Activated CD4-positive, alpha-beta T cell treated with anti-CD3 and anti-CD28 coated beads, Interleukin-2, Interleukin-6, amounts not matched to agents 100 ng/mL and 50 ng/mL, durations not matched to agents 16 hours and 8 hours (primary cell): ENCODE measurements at regions not wholly inside any gene's neighbourhood (a gene's known extent, or its start where the extent isn't known, plus 50 kb on each side); places are given as distances from the start of the nearest gene placed in this dataset.
A peak's percentile ranks its signal among the peaks of the same experiment; 100 is the strongest.
"Not testable (repeated sequence)": the region's sequence is repeated elsewhere in the genome, so short reads cannot be mapped to it uniquely, and the experiment has no call there.

Experiments used
- DNase-seq: peaks from one replicate; pipeline ENCODE4 v3.0.0-alpha.2; 2020

DNA sequence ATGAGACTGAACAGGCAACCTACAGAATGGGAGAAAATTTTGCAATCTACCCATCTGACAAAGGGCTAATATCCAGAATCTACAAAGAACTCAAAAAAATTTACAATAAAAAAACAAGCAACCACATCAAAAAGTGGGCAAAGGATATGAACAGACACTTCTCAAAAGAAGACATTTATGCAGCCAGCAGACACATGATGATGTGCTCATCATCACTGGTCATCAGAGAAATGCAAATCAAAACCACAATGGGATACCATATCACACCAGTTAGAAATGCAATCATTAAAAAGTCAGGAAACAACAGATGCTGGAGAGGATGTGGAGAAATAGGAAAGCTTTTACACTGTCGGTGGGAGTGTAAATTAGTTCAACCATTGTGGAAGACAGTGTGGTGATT is 51.7 kb upstream of the PAXBP1 start:
- not testable (repeated sequence) for DNase-seq

DNA sequence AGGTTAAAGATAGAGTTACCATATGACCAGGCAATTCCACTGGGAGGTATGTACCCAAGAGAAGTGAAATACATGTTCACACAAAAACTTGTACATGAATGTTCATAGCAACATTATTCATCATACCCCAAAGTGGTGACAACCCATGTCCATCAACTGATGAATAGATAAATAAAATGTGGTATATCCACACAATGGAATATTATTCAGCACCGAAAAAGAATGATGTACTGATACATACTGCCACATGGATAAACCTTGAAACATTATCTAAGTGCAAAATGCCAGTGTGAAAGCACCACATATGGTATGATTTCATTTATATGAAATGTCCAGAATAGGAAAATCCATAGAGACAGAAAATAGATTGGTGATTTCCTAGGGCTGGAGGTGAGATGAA is 53.4 kb upstream of the PAXBP1 start:
- DNase-seq: no peak

DNA sequence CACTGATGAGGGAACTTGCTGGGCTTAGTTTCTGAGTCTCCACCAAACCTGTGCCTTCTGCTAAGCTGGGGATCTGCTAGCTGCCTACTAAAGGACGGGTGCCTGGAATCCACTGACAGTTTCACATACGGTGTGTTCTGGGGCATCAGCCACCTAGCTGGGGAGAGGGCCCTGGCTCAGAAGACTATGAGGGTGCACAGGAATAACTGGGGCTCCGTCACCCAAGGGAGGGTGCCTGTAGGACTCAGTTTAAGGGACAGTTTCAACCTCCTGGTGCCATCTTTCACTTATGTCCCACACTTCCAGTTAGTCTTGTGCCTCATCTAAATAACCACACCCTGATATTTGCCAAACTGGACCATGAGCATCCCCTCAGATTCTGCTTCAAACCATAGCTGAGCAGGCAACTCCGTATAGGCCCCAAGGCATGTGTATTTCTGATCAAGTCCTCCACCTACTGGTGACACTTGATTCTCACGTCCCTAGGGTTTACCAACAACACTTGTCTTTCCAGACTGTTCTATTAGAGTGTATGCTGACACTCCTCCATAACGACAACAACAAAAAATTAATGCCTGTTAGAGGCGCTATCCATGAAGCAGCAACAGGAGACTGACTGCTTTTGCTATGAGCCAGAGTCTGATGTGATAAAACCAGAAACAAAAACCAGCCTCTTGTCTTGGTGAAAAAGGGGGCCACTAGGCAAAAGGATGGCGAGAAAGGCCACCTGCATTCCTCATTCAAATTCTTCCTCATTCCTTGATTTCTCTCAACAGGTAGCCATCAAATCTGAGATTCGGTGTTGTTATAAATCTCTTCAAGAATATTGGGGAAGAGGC is 55.0 kb upstream of the PAXBP1 start:
- DNase-seq: peak; percentile 50

DNA sequence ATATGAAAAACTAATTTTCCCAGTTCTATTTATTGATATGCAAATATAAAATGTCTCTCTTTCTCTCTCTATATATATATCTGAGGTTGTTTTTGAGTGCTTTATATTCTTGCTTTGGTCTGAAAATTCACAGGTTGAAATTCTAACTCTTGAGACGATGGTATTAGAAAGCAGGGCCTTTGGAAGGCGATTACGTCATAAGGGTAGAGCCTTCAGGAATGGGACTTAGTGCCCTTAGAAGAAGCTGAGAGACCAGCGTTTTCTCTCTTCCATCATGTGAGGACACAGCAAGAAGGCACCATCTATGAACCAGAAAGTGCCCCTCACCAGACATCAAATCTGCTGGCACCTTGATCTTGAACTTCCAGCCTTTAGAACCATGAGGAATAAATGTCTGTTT is 57.4 kb upstream of the PAXBP1 start:
- DNase-seq: no peak

DNA sequence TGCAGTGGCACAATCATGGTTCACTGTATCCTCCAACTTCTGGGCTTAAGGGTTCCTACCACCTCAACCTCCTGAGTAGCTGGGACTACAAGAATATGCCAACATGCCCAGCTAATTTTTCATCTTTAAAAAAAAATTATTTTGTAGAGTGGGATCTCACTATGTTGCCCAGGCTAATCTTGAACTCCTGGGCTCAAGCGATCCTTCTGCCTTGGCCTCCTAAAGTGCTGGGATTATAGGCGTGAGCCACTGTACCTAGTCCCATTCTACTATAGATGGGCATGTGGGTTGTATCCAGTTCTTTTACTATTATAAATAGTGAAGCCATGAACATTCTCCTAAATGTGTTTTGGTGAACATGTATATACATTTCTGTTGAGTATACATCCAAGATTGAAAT is 57.9 kb upstream of the PAXBP1 start:
- DNase-seq: no peak

DNA sequence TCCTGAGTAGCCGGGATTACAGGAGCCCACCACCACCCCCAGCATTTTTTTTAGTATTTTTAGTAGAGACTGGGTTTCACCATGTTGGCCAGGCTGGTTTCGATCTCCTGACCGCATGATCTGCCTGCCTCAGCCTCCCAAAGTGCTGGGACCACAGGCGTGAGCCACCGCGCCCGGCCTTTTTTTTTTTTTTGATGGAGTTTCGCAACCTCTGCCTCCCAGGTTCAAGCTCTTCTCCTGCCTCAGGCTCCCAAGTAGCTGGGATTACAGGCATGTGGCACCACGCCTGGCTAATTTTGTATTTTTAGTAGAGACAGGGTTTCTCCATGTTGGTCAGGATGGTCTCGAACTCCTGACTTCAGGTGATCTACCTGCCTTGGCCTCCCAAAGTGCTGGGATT is 60.2 kb upstream of the PAXBP1 start:
- DNase-seq: not testable (repeated sequence)

DNA sequence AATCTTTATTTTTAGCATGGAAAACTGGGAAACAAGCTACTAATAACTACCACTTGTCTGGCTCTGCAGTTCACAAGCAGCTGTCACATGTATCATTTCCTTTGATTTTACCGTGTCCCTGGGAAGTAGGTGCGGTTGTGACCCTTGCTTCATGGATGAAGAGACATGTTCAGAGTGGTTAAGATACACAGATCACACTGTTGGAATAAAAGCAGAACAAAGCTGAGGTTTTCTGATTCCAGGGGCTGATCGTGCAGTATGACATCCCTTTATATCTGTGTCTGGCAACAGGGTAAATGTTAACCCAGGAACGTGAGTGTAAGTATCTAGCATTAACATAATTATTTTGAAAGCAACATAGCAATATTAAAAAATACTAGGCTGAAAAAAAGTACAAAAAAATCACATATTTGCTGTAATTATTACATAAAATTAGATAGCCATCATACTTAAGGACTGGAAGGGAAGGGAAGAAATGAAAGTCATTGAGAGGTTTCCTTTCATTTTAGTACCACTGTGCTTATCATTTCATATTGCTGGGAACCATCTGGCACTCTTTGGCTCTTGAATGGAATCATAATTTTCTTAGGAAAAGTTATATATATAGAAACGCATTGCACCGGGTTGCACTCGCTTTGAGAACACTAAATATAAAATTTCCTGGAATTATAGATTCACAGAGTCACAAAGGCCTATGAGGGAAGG is 62.8 kb upstream of the PAXBP1 start:
- DNase-seq: no peak

DNA sequence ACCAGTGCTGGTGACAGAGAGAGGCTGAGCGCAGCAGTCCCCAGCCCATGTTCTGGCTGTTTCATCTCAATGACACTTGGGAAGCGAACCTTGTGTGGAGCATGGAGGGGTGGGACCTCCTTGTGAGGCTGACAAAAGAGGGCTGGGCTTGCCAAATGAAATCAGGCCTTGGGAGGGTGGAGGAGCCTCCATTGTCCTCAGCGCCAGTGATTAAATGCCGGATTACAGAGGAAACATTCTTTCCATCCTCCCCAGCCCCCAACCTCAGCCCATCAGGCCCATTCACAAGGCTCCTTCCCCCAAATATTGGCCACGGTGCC is 63.3 kb upstream of the PAXBP1 start:
- no peak for DNase-seq

DNA sequence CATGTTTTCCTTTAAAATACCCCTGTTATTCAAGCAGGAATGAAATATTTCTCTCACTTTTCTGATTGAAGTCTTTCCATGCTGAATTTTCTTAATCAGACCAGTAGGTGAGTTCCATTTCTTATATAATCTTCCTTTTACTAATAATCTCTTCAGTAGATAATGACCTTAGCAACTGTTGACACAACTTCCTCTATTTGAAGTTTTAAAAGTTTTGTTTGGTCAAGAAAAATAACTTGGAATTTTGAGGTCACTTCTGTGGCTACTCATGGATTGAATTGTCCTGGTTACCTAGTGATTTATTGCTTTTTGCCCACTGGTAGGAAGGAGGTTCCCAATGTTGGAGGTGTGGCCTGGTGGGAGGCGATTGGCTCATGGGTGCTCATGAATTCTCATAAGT is 70.6 kb upstream of the PAXBP1 start:
- no peak for DNase-seq

DNA sequence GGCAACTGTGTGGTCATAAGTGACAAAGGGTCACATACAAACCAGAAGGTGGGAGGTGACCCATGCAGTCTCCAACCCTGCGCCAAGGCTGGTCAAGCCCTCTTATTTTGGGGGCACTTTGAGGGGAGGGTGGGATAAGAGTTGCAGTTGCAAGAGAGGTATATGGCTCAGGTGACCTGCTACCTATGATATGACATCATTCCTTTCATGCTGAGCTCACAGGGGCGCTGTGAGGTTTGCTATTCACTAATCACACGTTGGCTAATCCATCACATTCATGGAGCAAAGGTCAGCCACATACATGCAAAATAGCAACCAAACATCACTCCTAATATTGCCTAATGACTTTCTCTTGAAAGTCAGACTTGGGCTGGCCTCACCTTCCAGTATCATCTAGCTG is 72.0 kb upstream of the PAXBP1 start:
- no peak for DNase-seq

DNA sequence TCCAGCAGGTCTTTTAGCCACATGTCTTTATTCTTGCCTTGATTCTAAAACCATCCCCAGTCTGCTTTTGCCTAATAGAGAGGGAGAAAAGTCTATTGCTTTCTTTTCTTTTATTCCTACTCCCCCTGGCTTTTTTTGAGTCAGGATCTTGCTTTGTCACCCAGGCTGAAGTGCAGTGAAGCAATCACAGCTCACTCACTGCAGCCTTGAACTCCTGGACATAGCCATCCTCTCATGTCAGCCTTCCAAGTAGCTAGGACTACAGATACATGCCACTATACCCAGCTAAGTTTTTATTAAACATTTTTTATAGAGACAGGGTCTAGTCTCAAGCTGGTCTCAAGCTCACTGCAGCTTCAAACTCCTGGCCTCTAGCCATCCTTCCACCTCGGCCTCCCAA is 72.5 kb upstream of the PAXBP1 start:
- DNase-seq: no peak

DNA sequence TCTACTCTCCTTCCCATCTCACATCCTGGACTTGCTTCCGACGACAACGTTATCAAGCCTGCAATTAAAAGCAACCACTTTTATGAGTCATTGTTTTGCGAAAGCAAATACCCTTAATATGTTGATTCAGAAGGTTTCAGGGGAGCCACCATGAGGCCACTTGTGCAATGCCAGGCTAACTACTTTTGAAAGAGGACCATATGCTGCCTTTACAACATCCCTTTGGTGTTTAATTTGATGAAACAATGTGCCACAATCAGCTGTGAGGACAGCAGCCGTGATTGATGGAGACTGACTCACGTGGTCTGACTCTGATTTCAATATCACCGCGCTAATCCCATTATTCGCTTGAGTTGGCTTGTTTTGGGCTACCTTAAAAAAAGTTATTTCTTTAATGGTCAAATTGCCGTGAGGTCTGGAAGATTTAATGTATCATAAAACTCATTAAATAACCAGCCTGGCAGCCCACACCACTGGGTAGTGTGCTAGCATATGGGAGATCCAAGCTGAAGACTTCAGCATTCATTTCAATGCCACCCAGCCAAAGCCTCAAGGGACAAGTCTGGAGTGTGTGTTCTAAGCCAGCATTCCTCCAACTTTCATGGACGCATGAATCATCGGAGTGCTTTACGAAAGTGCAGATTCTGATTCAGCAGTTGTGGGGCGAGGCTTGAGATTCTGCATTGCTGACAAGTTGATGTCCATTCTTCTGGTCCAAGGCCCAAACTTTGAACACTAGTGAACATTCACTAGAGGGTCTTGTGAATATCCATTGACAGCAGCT is 73.3 kb upstream of the PAXBP1 start:
- no peak for DNase-seq

DNA sequence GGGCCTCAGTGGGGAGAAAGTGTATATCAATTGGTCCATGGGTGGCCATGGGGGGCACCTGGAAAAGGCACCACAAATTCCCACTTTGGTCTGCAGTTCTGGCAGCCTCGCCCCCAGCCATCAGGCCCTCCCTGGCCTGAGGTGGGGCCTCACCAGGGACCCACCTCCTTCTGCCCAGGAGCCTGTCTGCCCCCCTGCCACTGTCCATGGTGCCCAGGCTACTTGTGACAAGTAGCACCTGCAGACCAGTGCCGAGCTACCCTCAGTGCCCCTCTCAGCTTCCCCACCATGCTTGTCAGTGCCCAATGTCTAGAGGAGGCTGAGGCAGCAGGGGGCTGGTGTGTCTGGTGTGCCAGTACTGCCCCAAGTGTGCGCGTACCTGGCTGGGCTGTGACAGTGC is 87.1 kb upstream of the PAXBP1 start:
- no peak for DNase-seq

DNA sequence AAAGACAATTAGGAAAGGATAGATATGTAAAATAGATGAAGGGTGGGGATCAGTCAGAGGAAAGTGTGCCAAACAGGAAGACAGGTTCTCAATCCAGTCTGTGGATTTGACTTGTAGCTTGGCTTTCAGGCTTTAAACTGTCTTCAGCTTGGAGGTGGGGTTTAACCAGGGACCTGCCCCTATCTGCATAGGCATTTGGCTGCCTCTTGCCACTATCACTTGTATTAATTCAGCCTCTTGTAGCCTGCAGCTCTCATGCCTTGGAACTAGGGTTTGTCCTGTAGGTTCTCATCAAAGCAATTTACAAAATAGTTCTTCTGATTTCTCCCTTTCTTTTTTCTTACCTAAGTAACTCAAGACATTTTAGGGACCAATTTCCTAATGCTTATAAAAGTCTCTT is 88.8 kb upstream of the PAXBP1 start:
- DNase-seq: no peak

DNA sequence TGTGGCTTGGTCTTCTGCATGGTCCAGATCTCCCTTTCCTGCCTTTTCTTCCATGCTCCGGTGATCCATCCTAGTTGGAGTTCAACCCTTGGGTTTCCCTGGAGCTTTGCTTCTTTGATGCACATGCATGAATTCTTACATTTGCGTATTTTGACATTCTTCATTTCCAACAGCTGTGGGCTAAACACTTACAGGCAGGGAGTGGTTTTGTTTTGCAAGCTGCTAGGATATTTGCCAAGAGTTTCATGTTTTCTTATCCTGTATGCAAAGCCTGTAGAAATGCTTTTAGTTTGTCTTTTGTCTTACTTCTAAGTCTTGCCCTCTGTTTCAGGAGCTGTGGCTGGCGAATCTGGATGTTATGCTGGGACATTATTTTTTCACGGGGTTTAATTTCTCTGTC is 90.3 kb upstream of the PAXBP1 start:
- DNase-seq: no peak

DNA sequence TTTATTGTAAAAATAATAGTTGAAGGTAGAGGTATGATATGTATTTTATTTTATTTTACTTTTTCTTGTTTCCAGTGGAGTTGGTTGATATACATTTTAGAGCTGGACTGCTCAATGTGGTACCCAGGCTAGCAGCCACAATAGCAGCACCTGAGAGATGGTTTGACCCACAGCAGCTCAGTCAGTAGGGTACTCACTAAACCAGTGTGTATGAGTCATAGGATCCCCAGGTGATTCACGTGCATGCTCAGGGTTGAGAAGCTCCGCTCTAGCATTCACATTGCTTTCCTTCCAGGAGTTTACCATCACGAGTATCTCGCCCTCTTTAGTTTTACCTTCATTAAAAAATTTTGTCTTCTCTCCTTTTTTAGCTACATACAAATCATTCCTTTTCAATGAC is 96.0 kb upstream of the PAXBP1 start:
- DNase-seq: no peak

DNA sequence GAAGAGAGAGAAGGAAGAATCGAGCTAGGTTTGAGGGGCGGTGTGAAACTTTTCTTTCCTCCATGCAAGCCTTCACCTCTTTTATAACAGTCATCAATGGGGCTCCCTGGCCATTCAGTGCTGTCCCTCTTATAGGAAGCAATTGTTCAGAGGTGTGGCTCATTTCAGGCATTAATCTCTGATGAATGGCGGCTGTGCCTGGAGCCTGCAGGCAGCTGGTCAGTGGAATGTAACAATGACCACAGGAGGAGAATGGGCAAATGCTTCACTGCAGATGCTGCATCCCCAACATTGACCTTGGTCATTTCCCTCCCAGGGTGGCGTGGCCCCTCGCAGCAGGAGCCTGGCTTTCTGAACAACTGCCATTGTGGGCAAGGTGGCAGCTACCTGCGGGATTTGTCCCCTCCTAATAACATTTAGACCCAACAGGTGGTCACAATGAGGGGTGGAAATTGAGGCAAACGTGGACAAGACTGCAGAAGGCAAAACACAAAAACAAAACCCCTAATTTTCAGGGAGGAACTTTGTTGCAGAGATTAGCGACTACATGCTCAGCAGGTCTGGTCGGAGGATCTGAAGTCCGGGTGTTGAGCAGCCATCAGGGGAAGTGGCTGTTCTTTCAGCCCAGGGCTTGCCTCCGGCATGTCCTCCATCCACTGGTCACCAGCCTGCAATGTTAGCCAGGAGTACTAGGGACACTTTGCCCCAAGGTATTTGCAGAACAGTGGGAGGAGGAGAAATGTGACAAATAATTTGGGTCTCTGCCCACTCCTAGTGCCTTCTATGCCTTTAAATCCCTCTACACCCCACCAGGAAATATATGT is 97.3 kb upstream of the PAXBP1 start:
- no peak for DNase-seq

DNA sequence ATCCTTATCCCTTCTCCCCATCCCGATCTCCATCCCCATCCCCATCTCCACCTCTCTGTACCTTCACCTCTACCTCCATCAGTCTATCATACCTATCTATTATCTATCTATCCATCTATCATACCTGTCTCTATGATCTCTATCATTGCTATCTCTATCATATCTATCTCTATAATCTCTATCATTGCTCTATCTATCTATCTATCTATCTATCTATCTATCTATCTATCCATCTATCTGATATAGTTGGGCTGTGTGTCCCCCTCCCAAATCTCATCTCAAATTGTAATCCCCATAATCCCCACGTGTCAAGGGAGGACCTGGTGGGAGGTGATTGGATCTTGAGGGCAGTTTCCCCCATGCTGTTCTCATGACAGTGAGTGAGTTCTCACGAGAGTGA is 97.9 kb upstream of the PAXBP1 start:
- no peak for DNase-seq

DNA sequence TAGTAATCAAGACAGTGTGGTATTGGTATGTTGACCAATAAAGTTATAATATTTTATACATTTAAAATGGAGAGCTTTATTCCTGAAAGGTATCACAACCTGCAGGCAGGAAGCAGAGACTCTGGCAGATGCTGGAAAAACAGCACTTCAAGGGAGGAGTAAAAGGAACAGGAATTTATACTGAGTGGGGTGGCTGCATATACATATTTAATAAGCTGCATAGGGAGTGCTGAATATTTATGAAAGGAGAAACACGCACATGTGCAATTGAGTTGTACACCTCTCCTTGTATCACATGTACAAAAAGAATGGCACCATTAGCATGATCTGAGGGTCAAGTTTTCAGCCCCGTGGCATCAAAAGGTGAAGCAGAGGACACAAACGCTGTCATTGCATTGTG is 104.9 kb upstream of the PAXBP1 start:
- no peak for DNase-seq

DNA sequence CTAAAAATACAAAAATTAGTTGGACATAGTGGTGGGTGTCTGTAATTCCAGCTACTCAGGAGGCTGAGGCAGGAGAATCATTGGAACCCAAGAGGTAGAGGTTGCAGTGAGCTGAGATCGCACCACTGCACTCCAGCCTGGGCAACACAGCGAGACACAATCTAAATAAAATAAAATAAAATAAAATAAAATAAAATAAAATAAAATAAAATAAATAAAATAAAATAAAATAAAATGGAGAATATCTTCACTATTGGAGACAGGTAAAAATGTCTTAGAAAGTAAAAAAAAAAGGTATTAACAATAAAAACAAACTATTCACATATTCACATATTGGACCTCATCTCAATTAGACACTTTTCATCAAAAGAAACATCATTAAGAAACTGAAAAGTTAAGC is 106.3 kb upstream of the PAXBP1 start:
- not testable (repeated sequence) for DNase-seq

DNA sequence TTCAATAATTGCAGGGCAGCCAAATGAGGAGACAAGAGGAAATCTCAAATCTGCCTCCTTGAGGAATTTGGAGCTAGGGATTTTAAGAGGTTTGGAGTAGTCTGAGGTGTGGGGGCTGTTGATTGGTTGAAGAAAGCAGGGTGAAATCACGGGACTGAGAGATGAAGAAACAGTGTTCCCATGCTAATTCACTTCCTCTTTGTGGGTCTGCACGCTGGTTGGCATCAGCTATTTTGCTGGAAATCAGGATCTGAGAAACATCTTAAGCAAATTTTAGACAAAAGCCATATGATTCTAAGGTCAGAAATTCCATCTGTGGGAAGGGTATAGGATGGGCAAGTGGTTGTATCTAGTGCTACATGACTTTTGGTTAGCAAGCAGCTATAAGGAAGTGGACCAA is 107.1 kb upstream of the PAXBP1 start:
- no peak for DNase-seq

DNA sequence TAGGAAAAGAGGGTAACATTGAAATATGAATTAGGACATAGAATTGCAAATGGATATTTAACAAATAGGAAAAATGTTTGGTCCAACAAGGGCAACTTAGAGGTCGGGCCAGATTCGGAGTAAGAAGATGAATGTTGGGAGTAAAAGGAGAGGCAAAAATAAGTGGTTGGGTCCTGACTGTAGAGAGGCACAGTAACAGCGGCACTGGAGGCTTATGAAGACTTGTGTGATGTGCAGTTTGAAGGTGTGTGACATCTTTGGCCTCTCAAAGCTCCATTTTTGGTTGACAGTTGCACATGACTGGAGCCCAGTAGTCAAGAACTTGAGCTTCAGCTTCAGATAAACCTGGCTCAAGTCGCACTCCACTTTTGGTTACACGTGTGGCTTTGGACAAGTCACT is 109.9 kb upstream of the PAXBP1 start:
- DNase-seq: no peak

DNA sequence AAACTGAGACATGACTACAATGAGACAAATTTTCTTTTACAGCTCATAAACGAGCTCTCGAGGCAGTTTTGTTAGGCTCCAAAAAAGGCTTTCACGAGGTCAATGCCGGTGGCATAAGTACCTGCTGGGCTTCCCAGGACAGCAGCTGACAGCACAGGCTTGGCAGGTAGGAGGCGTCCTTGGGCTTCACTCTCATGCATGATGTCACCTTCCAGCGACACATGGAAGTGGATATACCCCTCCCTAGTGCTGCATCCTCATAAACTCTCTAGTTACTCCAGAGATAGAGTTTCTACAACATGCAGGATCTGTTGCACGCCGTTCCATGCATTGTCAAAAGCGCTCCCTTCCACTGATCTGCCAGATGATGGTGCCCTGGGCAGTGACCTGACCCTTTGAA is 112.5 kb upstream of the PAXBP1 start:
- no peak for DNase-seq
